Retinal pigment epithelial cell (primary cell): ENCODE measurements at regions not wholly inside any gene's neighbourhood (a gene's known extent, or its start where the extent isn't known, plus 50 kb on each side); places are given as distances from the start of the nearest gene placed in this dataset.

ENCODE experiments used
- DNase-seq: peaks from one replicate; pipeline ENCODE4 v3.0.0-alpha.2; 2010; ENCODE audit warnings: low read depth
- H3K4me3 ChIP-seq: 2 replicates; pipeline ENCODE4 v1.5.1; 2011; ENCODE audit warnings: mild to moderate bottlenecking, low read length, control low read depth, moderate library complexity
- CTCF ChIP-seq: conservative IDR thresholded peaks from 2 replicates; pipeline ENCODE4 v1.5.1; 2011; ENCODE audit warnings: low read depth, low read length, control low read depth, inconsistent platforms

GRCh38 chr13:73579574-73580274, 520.9 kb downstream of the KLF5 start:
- no peak for TF ChIP-seq CTCF
- no peak overlapping the region for H3K4me3 ChIP-seq
- DNase-seq = no peak

GRCh38 chr13:73578251-73578875, 519.6 kb downstream of the KLF5 start:
- H3K4me3 ChIP-seq = no peak overlapping the region
- TF ChIP-seq CTCF = no peak
- DNase-seq = no peak

- no peak overlapping the region for H3K4me3 ChIP-seq
- no peak for TF ChIP-seq CTCF
- no peak for DNase-seq
These were observed 517.5 kb downstream of the KLF5 start for GRCh38 chr13:73576291-73576690.

GRCh38 chr13:73572824-73573223, 514.0 kb downstream of the KLF5 start:
- TF ChIP-seq CTCF = no peak
- DNase-seq = no peak
- H3K4me3 ChIP-seq = no peak overlapping the region

- no peak for TF ChIP-seq CTCF
These were observed 512.6 kb downstream of the KLF5 start for GRCh38 chr13:73571376-73571775.

GRCh38 chr13:73556902-73557301, 498.1 kb downstream of the KLF5 start:
- no peak overlapping the region for H3K4me3 ChIP-seq
- no peak for TF ChIP-seq CTCF
- no peak for DNase-seq

More at GRCh38 chr13:73571376-73571775, 512.6 kb downstream of the KLF5 start:
- no peak for DNase-seq
- no peak overlapping the region for H3K4me3 ChIP-seq

- H3K4me3 ChIP-seq = no peak overlapping the region
- DNase-seq = no peak
- TF ChIP-seq CTCF = no peak
These were observed 497.3 kb downstream of the KLF5 start for GRCh38 chr13:73556128-73556527.
